ENCODE measurements at regions not wholly inside any gene's neighbourhood (a gene's known extent, or its start where the extent isn't known, plus 50 kb on each side); places are given as distances from the start of the nearest gene placed in this dataset.

DNA sequence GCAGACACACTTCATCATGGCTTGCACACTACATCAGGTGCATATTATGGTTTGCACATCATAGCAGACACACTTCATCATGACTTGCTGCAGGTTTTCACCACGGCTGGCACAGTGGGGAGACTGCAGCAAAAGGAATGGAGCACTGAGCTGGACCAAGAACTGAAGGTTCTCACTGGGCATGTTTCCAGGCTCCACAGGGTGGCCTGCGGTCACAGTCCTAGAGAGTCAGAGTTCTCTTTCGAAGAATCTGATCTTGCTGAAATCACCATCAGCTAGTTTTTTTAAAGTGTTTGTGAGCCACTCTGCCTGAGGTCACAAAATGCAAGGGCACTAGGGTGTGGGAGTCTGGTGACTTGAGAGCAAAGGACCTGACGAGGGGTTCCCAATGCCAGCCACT, 140.4 kb upstream of the NPY start:
- in situ Hi-C loops (cut with HindIII; ENCODE audit: low sequenced_read_pairs), result no loop called here
- TF ChIP-seq, protein P1, sequence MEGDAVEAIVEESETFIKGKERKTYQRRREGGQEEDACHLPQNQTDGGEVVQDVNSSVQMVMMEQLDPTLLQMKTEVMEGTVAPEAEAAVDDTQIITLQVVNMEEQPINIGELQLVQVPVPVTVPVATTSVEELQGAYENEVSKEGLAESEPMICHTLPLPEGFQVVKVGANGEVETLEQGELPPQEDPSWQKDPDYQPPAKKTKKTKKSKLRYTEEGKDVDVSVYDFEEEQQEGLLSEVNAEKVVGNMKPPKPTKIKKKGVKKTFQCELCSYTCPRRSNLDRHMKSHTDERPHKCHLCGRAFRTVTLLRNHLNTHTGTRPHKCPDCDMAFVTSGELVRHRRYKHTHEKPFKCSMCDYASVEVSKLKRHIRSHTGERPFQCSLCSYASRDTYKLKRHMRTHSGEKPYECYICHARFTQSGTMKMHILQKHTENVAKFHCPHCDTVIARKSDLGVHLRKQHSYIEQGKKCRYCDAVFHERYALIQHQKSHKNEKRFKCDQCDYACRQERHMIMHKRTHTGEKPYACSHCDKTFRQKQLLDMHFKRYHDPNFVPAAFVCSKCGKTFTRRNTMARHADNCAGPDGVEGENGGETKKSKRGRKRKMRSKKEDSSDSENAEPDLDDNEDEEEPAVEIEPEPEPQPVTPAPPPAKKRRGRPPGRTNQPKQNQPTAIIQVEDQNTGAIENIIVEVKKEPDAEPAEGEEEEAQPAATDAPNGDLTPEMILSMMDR (IDR thresholded peaks at IDR 0.05; ENCODE audit: low read depth, low read length), result no peak
- no peak overlapping the region for H3K4me3 ChIP-seq (ENCODE audit: low read depth, low read length)
- DNase-seq (ENCODE audit: low read depth, low spot score), result peak; percentile 51

DNA sequence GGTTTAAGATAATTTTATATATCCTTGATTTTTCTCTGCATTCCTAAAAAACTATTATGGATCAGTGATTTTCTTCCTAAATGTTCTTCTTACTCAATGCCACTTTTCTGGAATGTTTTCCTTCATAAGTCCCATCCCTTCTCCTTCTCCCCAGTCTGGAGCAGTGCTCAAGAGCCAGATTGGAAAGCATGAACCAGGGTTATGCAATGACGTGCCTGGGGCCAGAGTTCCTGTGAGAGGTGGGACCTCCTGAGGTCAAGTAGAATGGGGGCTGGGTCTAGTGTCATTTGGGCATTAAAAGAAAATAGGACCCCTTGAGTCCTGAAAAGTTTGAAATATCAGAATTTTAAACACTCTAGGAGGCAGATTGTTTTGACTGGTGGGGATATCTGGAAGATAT, 132.0 kb upstream of the NPY start:
- in situ Hi-C loops (cut with HindIII; ENCODE audit: low sequenced_read_pairs), result no loop called here
- H3K4me3 ChIP-seq (ENCODE audit: low read depth, low read length), result no peak overlapping the region
- DNase-seq (ENCODE audit: low read depth, low spot score), result no peak
- TF ChIP-seq, protein P1 (IDR thresholded peaks at IDR 0.05; ENCODE audit: low read depth, low read length), result no peak

DNA sequence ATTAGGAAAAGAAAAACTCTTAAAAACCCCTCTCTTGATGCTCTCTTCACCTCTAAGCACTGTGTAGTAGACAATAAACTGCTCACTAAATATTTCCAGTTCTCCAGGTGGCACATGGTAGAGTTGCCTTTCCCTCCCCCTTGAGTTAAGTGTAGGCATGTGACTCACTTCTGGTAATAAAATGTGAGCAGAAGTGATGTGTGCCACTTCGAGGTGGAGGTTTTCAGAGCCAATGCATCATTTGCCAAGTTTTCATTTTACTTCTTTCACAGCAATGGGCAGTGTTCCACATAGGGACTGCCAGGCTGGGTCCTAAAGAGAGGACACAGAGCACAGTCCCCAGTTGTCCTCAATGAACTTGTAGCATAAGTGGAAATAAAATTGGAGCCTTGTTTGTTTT, 131.6 kb upstream of the NPY start:
- in situ Hi-C loops (cut with HindIII; ENCODE audit: low sequenced_read_pairs), result no loop called here
- H3K4me3 ChIP-seq (ENCODE audit: low read depth, low read length), result no peak overlapping the region
- DNase-seq (ENCODE audit: low read depth, low spot score), result no peak
- TF ChIP-seq, protein P1 (IDR thresholded peaks at IDR 0.05; ENCODE audit: low read depth, low read length), result no peak

DNA sequence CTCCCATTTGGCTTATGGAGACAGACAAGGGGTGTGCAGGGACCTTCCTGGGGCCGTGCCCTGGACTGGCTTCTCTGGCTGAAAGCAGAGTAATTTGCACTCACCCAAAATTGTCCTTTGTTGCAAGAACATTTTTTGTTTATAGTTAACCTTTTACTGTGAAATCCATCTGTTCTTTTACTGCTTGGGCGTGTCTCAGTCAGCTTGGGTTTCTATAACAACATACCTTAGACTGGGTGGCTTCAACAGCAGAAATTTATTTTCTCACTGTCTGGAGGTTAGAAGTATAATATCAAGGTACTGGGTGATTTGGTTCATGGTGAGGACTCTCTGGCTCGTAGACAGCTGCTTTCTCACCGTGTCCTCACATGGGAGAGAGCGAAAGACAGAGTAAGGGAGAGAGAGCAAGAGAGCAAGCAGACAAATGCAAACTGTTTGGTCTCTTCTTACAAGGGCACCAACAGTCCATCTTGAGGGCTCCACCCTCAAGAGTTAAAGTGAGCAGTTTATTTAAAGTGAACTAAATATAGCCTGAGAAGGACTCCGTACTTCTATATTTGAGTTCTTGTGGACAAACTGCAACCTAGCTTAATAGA, 131.0 kb upstream of the NPY start:
- in situ Hi-C loops (cut with HindIII; ENCODE audit: low sequenced_read_pairs), result no loop called here
- no peak for DNase-seq (ENCODE audit: low read depth, low spot score)
- TF ChIP-seq, protein P1 (IDR thresholded peaks at IDR 0.05; ENCODE audit: low read depth, low read length), result no peak
- H3K4me3 ChIP-seq (ENCODE audit: low read depth, low read length), result no peak overlapping the region

DNA sequence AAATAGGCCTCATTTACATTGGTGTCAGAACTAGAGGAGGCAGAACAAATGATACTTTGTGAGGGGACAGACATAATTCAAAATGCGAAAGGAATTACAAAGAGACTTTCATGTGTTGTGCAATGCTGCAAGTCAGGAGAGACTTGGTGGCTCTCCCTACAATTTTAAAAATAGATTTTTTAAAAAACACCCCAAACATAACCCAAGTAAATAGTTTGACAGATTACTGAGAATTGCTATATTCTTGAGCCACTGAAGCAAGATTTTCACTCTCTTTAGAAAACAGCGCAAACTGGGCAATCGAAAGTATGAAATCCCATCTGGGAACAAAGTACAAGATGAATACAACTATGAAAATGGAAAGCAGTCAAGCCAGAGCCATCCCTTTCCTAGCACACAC, 126.3 kb upstream of the NPY start:
- no peak for DNase-seq (ENCODE audit: low read depth, low spot score)
- TF ChIP-seq, protein P1 (IDR thresholded peaks at IDR 0.05; ENCODE audit: low read depth, low read length), result no peak
- in situ Hi-C loops (cut with HindIII; ENCODE audit: low sequenced_read_pairs), result no loop called here
- H3K4me3 ChIP-seq (ENCODE audit: low read depth, low read length), result no peak overlapping the region

DNA sequence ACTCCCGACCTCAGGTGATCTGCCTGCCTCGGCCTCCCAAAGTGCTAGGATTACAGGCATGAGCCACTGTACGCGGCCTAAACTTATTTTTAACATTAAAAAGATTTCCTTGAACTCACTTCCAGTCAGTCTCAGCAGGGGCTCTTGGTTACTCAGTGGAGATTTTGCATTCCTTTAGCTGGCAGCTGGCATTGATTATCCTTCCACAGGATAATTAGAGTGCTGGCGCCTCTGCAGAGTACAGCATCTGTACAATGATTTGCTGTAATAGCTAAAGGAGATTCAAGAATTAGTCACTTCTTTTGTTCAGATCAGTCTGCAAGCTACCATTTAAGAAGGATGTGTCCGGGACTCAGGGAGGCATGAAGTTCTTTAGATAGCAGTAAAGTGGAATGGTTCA, 125.0 kb upstream of the NPY start:
- TF ChIP-seq, protein P1 (IDR thresholded peaks at IDR 0.05; ENCODE audit: low read depth, low read length), result no peak
- no peak overlapping the region for H3K4me3 ChIP-seq (ENCODE audit: low read depth, low read length)
- peak; percentile 3 for DNase-seq (ENCODE audit: low read depth, low spot score)
- in situ Hi-C loops (cut with HindIII; ENCODE audit: low sequenced_read_pairs), result no loop called here

DNA sequence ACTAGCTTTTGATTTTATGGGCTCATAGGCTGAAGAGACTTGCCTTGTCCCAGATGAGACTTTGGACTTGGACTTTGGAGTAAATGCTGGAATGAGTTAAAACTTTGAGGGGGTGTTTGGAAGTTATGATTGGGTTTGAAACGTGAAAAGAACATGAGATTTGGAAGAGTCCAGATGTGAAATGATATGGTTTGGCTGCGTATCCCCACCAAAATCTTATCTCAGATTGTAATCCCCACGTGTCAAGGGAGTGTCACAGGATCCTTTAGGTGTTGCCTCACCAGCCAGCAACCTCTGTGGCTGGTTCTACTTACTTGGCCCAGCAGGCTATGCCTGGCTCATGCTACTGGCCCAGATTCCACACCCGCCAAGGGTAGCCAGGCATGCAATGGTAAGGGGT, 119.6 kb upstream of the NPY start:
- DNase-seq (ENCODE audit: low read depth, low spot score), result no peak
- TF ChIP-seq, protein P1 (IDR thresholded peaks at IDR 0.05; ENCODE audit: low read depth, low read length), result no peak

More for the DNA sequence above, 119.6 kb upstream of the NPY start:
- in situ Hi-C loops (cut with HindIII; ENCODE audit: low sequenced_read_pairs), result no loop called here
- no peak overlapping the region for H3K4me3 ChIP-seq (ENCODE audit: low read depth, low read length)
